K562 (cell line): ENCODE measurements at regions not wholly inside any gene's neighbourhood (a gene's known extent, or its start where the extent isn't known, plus 50 kb on each side); places are given as distances from the start of the nearest gene placed in this dataset.

Experiments
- ATAC-seq: fragments of 200-7000 bp; cut with Tn5 transposase; 3 replicates; pipeline ENCODE4 v1.9.1; 2020; ENCODE audit warnings: moderate library complexity
- BruUV-seq: library from RNA; stranded (reverse); fragments of 400-500 nt; replicated peaks from 2 replicates; lab custom pipeline; 2021; lab: Mats Ljungman, UMichigan
- CTCF ChIA-PET: fragments of 300-600 bp; formaldehyde crosslinking; extraction: SDS; loops from one replicate; lab custom pipeline; 2021; ENCODE audit warnings: low intra/inter-chr PET ratio; lab: Yijun Ruan, JAX
- POLR2A ChIA-PET: fragments of 300-600, 350-650 bp; sonication (Branson Sonifier 250); formaldehyde crosslinking; extraction: SDS; loops from one replicate; lab custom pipeline; 2021; ENCODE audit warnings: antibody characterized with exemption, inconsistent platforms; lab: Yijun Ruan, JAX
- DNase-seq, 4 experiments: peaks; one replicate each; pipeline versions ENCODE4 v3.0.0 to v3.0.0-alpha.2; 2011 to 2018; ENCODE audit warnings: low spot score in 3 of 4, mixed read lengths in 3 of 4; ENCODE audit errors: extremely low read depth in 1 of 4
- FAIRE-seq: peaks from 2 replicates; lab custom pipeline; 2011; peaks lifted over from hg19 to GRCh38; lab: Jason Lieb, UNC
- H2AFZ ChIP-seq: 2 replicates; pipeline ENCODE4 v1.6.0; 2011; ENCODE audit warnings: low read depth, low read length, control low read depth, inconsistent platforms
- H3K27ac ChIP-seq: fragments of 200-600 bp; 3 replicates; pipeline ENCODE4 v1.8.0; 2011; ENCODE audit warnings: low read depth, mild to moderate bottlenecking, control low read depth, inconsistent platforms, low read length, moderate library complexity, mixed read lengths; ENCODE audit errors: extremely low read depth
- H3K27me3 ChIP-seq, 2 experiments: fragments of 300-600 bp in 1 of 2; 2 replicates in 1 of 2; 3 replicates in 1 of 2; pipeline versions ENCODE4 v1.6.0 to v1.8.0; 2011; ENCODE audit warnings: inconsistent platforms in 2 of 2, low read length in 2 of 2, mild to moderate bottlenecking in 1 of 2, mixed read lengths in 1 of 2, moderate library complexity in 1 of 2; ENCODE audit not compliant: control insufficient read depth in 2 of 2, insufficient read depth in 2 of 2
- H3K36me3 ChIP-seq: fragments of 300-600 bp; 3 replicates; pipeline ENCODE4 v1.8.0; 2011; ENCODE audit warnings: mild to moderate bottlenecking, low read length, inconsistent platforms; ENCODE audit not compliant: control insufficient read depth, insufficient read depth
- H3K4me1 ChIP-seq, 2 experiments: fragments of 200-600 bp in 1 of 2; replicated peaks in 1 of 2; 2 replicates in 1 of 2; 3 replicates in 1 of 2; pipeline versions ENCODE4 v1.5.1 to v1.8.0; 2011; ENCODE audit warnings: inconsistent platforms in 2 of 2, low read length in 2 of 2, mild to moderate bottlenecking in 1 of 2, mixed read lengths in 1 of 2, moderate library complexity in 1 of 2; ENCODE audit not compliant: control insufficient read depth in 2 of 2, insufficient read depth in 2 of 2
- H3K4me2 ChIP-seq: 2 replicates; pipeline ENCODE4 v1.6.1; 2011; ENCODE audit warnings: low read length, control low read depth, inconsistent platforms, mixed read lengths; ENCODE audit not compliant: insufficient read depth
- H3K4me3 ChIP-seq: fragments of 200-600 bp; sonication (generic), shearing (Covaris generic); 2 replicates; pipeline ENCODE4 v1.5.1; 2016; ENCODE audit warnings: control low read depth, inconsistent platforms
- H3K79me2 ChIP-seq: fragments of 200-600 bp; 3 replicates; pipeline ENCODE4 v1.8.0; 2011; ENCODE audit warnings: low read length, inconsistent platforms; ENCODE audit not compliant: control insufficient read depth, insufficient read depth
- H3K9ac ChIP-seq, 2 experiments: 2 replicates each; pipeline versions ENCODE4 v1.6.0 to v1.6.1; 2011; ENCODE audit warnings: low read depth in 2 of 2, low read length in 2 of 2, control low read depth in 1 of 2, inconsistent platforms in 1 of 2, mild to moderate bottlenecking in 1 of 2, mixed read lengths in 1 of 2; ENCODE audit not compliant: insufficient read depth in 1 of 2
- H3K9me1 ChIP-seq: one replicate; pipeline ENCODE4 v1.6.0; 2011; ENCODE audit warnings: inconsistent platforms, mild to moderate bottlenecking, low read length, moderate library complexity; ENCODE audit not compliant: control insufficient read depth, insufficient read depth
- H3K9me3 ChIP-seq: replicated peaks from 2 replicates; pipeline ENCODE4 v1.5.1; 2011; ENCODE audit warnings: low read depth, low read length, inconsistent platforms; ENCODE audit not compliant: control insufficient read depth, insufficient read depth
- H4K20me1 ChIP-seq: replicated peaks from 2 replicates; pipeline ENCODE4 v1.6.1; 2011; ENCODE audit warnings: low read length, inconsistent platforms, mixed read lengths; ENCODE audit not compliant: control insufficient read depth, insufficient read depth
- CBX3 ChIP-seq, 2 experiments: IDR thresholded peaks; 1 replicate in 1 of 2; 2 replicates in 1 of 2; pipeline ENCODE4 v1.6.1; 2012; ENCODE audit warnings: inconsistent platforms in 2 of 2, low read length in 2 of 2, borderline replicate concordance in 1 of 2, control low read depth in 1 of 2
- DACH1 ChIP-seq: fragments of 450-650 bp; IDR thresholded peaks from 2 replicates; pipeline ENCODE4 v1.6.1; 2018; ENCODE audit not compliant: partially characterized antibody
- HDAC2 ChIP-seq: fragments of 450-650 bp; IDR thresholded peaks from 2 replicates; pipeline ENCODE4 v1.6.1; 2016; ENCODE audit warnings: mild to moderate bottlenecking
- KLF1 ChIP-seq: fragments of 450-650 bp; IDR thresholded peaks from 2 replicates; pipeline ENCODE4 v1.6.1; 2016; ENCODE audit warnings: missing genetic modification characterization, missing compliant biosample characterization
- PHF8 ChIP-seq: fragments of 200-600 bp; sonication (generic); IDR thresholded peaks from 2 replicates; pipeline ENCODE4 v1.6.1; 2012; ENCODE audit warnings: mixed run types, mild to moderate bottlenecking, inconsistent platforms, low read length, moderate library complexity, borderline replicate concordance
- PRPF4 ChIP-seq: fragments of 200-400 bp; formaldehyde crosslinking; IDR thresholded peaks from one replicate; pipeline ENCODE4 v1.6.1; 2017; ENCODE audit warnings: low read length, low read depth, mild to moderate bottlenecking; ENCODE audit not compliant: insufficient read depth, poor library complexity, severe bottlenecking
- RBM39 ChIP-seq: fragments of 200-400 bp; formaldehyde crosslinking; optimal IDR thresholded peaks from 2 replicates; pipeline ENCODE3; 2018; ENCODE audit warnings: low read depth, low read length
- RUNX1 ChIP-seq: sonication (generic); IDR thresholded peaks from 2 replicates; pipeline ENCODE4 v1.6.1; 2016; ENCODE audit warnings: antibody characterized with exemption, low read depth
- TCFL5 ChIP-seq: fragments of 250-450 bp; sonication (Bioruptor Pico); conservative IDR thresholded peaks from 2 replicates; pipeline ENCODE4 v1.6.1; 2021; ENCODE audit warnings: mild to moderate bottlenecking, moderate library complexity, matching md5 sums
- ZFP1 ChIP-seq: fragments of 450-650 bp; formaldehyde crosslinking; IDR thresholded peaks from 2 replicates; pipeline ENCODE4 v1.4.0; 2020; ENCODE audit warnings: mild to moderate bottlenecking, mixed read lengths
- ZKSCAN8 ChIP-seq: fragments of 200-800 bp; sonication (Bioruptor generic); IDR thresholded peaks from 2 replicates; pipeline ENCODE4 v1.6.1; 2016; ENCODE audit warnings: missing genetic modification characterization, missing compliant biosample characterization
- ZNF12 ChIP-seq: sonication (generic); formaldehyde crosslinking; IDR thresholded peaks from 2 replicates; pipeline ENCODE4 v1.4.0; 2020; ENCODE audit warnings: mild to moderate bottlenecking, missing genetic modification reagents
- ZNF121 ChIP-seq: sonication (generic); formaldehyde crosslinking; conservative IDR thresholded peaks from 2 replicates; pipeline ENCODE4 v1.8.0; 2022; ENCODE audit warnings: missing genetic modification reagents
- ZNF143 ChIP-seq: sonication (generic); formaldehyde crosslinking; IDR thresholded peaks from 2 replicates; pipeline ENCODE4 v1.9.0; 2022; ENCODE audit warnings: mild to moderate bottlenecking, missing genetic modification reagents
- ZNF561 ChIP-seq: fragments of 450-650 bp; formaldehyde crosslinking; conservative IDR thresholded peaks from 2 replicates; pipeline ENCODE4 v1.4.0; 2020; ENCODE audit warnings: mild to moderate bottlenecking, moderate library complexity
- WGBS: fragments of 100-300 bp; shearing (Covaris generic); methylation state at CpG from one replicate; pipeline ENCODE4 v1.1.6; 2016; ENCODE audit warnings: low coverage, mixed read lengths; ENCODE audit not compliant: insufficient coverage; ENCODE audit errors: missing lambda C conversion rate; 5-methylcytosine and 5-hydroxymethylcytosine counted together
- in situ Hi-C: fragments of 300-500 bp; cut with MboI; formaldehyde crosslinking; loops from 4 replicates; pipeline ENCODE4 v1.15.0; 2018; ENCODE audit warnings: inconsistent platforms, mixed read lengths
- intact Hi-C: fragments of 100-400 bp; cut with micrococcal nuclease; formaldehyde crosslinking; loops from 2 replicates; pipeline ENCODE4 v1.14.2; 2022
- TF ChIP-seq, protein P1 (sequence below): fragments of 450-650 bp; IDR thresholded peaks from 2 replicates; pipeline ENCODE4 v1.6.1; 2018; ENCODE audit not compliant: partially characterized antibody

DNA sequence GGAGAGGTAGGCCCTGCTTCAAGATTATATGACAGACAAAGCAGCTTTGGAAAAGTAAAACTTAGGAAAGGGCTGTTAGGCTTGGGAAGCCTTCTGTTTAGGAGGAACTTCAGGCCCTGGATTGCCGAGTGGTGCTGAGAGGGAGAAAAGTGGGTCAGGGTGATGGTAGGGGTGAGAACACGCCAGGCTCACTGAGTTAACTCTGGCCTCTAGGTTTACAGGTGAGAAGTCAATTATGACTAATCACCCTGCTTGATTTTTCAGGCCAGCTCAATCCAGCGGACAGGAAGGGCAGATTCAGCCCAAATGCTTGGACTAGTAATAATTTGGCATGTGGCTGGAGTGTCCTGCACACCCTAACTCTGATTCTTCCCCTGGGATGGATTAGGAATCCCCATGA, 365.1 kb upstream of the LMCD1 start:
- no peak for ATAC-seq
- Histone ChIP-seq H3K4me3 (no peak overlapping the region), H3K36me3 (no peaks in the 10 kb centered on the region), H3K27ac (no peak overlapping the region), H3K4me1 (no peaks in the 10 kb centered on the region), H3K9ac (no peak overlapping the region), H2AFZ (no peak overlapping the region), H3K79me2 (no peaks in the 10 kb centered on the region), H4K20me1 (no peaks in the 10 kb centered on the region), H3K9me1 (no peaks in the 10 kb centered on the region), H3K4me2 (no peak overlapping the region), H3K27me3 (no peaks in the 10 kb centered on the region), H3K9me3 (no peaks in the 10 kb centered on the region)
- no TSS peak for BruUV-seq
- ChIA-PET POLR2A (interaction anchor here (0.6 kb wide), 1 partner anchor 91 kb away, joined by 3 read pairs; no protein-coding TSS in a partner anchor), CTCF (no interaction called here)
- WGBS: 2% methylated on average over 3 of the region's 3 CpGs
- in situ Hi-C loops (no loop called here), intact Hi-C loops (no loop called here)
- no peak for FAIRE-seq
- TF ChIP-seq PRPF4 (no peak), ZNF121 (CRISPR knock-in tag) (no peak), DACH1 (no peak), ZNF143 (no peak), RBM39 (no peak), HDAC2 (no peak), ZFP1 (no peak), RUNX1 (no peak)
- no peak for DNase-seq

DNA sequence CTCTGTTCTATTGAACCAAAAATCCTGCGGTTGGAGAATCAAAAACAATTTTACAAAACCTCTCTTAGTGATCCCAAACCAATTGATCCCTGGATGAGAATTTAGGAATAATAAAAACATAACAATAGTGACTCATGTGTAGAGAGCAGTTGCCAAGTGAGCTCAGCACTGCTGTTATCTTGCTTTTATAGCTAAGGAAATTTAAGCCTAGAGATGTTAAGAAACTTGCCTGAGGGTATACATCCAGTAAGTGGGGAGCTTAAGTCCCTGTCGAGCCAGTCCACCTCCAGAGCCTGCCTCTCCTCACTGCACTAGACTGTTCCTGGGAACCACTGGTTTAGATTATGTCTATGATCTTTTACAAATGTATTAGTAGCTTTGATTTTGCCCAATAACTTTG, 358.4 kb upstream of the LMCD1 start:
- no peaks in the 10 kb centered on the region for H4K20me1 ChIP-seq
- no peak overlapping the region for H3K4me3 ChIP-seq
- no peaks in the 10 kb centered on the region for H3K4me1 ChIP-seq
- DNase-seq (no peak), ATAC-seq (no peak), FAIRE-seq (no peak)
- H3K4me2 ChIP-seq: no peak overlapping the region
- no peaks in the 10 kb centered on the region for H3K27me3 ChIP-seq
- in situ Hi-C loops (no loop called here), intact Hi-C loops (no loop called here)
- no peaks in the 10 kb centered on the region for H3K79me2 ChIP-seq
- H3K36me3 ChIP-seq: no peaks in the 10 kb centered on the region
- H3K9me3 ChIP-seq: no peaks in the 10 kb centered on the region
- CTCF ChIA-PET: no interaction called here
- 0% methylated on average over 2 of the region's 2 CpGs for WGBS
- POLR2A ChIA-PET: no interaction called here
- H3K27ac ChIP-seq: no peak overlapping the region
- H2AFZ ChIP-seq: no peak overlapping the region
- no TSS peak for BruUV-seq
- H3K9ac ChIP-seq: no peak overlapping the region
- H3K9me1 ChIP-seq: no peaks in the 10 kb centered on the region
- no peak for TF ChIP-seq PHF8
- TF ChIP-seq ZKSCAN8: no peak
- no peak for TF ChIP-seq CBX3 (IDR thresholded peaks at IDR 0.05; ENCODE audit: borderline replicate concordance in 1 of 2, low read length in 2 of 2)
- no peak for TF ChIP-seq KLF1 (tag)
- TF ChIP-seq ZNF12 (CRISPR knock-in tag): no peak
- TF ChIP-seq, protein P1, sequence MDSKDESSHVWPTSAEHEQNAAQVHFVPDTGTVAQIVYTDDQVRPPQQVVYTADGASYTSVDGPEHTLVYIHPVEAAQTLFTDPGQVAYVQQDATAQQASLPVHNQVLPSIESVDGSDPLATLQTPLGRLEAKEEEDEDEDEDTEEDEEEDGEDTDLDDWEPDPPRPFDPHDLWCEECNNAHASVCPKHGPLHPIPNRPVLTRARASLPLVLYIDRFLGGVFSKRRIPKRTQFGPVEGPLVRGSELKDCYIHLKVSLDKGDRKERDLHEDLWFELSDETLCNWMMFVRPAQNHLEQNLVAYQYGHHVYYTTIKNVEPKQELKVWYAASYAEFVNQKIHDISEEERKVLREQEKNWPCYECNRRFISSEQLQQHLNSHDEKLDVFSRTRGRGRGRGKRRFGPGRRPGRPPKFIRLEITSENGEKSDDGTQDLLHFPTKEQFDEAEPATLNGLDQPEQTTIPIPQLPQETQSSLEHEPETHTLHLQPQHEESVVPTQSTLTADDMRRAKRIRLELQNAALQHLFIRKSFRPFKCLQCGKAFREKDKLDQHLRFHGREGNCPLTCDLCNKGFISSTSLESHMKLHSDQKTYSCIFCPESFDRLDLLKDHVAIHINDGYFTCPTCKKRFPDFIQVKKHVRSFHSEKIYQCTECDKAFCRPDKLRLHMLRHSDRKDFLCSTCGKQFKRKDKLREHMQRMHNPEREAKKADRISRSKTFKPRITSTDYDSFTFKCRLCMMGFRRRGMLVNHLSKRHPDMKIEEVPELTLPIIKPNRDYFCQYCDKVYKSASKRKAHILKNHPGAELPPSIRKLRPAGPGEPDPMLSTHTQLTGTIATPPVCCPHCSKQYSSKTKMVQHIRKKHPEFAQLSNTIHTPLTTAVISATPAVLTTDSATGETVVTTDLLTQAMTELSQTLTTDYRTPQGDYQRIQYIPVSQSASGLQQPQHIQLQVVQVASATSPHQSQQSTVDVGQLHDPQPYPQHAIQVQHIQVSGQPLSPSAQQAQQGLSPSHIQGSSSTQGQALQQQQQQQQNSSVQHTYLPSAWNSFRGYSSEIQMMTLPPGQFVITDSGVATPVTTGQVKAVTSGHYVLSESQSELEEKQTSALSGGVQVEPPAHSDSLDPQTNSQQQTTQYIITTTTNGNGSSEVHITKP: no peak
- TF ChIP-seq TCFL5 (CRISPR knock-in tag): no peak
- no peak for TF ChIP-seq ZNF561
